ENCODE measurements at regions not wholly inside any gene's neighbourhood (a gene's known extent, or its start where the extent isn't known, plus 50 kb on each side); places are given as distances from the start of the nearest gene placed in this dataset.

DNA sequence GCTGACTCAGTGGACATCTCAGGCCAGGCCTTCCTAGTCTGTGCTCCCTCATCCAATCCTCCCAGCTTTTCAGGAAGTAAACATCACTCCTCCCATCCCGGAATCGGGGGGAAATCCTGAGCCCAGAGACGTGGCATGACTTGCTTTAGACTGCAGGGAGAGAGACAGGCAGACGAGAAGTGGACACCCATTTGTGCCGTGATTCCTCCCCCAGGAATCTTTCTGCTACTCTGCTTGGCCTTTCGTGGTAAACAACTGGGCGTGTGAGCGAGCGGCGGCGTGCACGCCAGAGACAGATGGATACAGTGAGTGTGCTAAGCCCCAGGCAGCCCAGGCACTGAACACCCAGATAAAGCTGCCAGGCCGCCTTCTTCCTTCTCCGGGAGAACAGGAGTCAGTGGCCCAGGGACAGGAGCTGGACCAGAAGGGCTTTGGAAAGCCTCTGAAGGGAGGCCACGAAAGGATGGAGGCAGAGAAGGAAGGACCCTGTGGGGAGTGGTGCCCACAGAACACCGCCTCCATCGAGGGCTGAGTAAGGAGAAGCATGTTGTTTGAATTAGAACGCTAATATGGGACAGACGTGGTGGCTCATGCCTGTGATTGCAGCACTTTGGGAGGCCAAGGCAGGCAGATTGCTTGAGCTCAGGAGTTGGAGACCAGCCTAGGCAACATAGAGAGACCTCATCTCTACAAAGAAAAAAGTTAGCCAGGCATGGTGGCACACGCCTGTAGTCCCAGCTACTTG lies 53.0 kb upstream of the PRR5 start:
- TF ChIP-seq, protein P1, sequence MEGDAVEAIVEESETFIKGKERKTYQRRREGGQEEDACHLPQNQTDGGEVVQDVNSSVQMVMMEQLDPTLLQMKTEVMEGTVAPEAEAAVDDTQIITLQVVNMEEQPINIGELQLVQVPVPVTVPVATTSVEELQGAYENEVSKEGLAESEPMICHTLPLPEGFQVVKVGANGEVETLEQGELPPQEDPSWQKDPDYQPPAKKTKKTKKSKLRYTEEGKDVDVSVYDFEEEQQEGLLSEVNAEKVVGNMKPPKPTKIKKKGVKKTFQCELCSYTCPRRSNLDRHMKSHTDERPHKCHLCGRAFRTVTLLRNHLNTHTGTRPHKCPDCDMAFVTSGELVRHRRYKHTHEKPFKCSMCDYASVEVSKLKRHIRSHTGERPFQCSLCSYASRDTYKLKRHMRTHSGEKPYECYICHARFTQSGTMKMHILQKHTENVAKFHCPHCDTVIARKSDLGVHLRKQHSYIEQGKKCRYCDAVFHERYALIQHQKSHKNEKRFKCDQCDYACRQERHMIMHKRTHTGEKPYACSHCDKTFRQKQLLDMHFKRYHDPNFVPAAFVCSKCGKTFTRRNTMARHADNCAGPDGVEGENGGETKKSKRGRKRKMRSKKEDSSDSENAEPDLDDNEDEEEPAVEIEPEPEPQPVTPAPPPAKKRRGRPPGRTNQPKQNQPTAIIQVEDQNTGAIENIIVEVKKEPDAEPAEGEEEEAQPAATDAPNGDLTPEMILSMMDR (IDR thresholded peaks at IDR 0.05; ENCODE audit: low read depth, low read length): no peak
- TF ChIP-seq EZH2phosphoT487 (IDR thresholded peaks at IDR 0.05; ENCODE audit: low read depth): no peak

All from OCI-LY3 (cell line).